Dendritic cell treated with granulocyte-macrophage colony-stimulating factor and Interleukin-4, amounts not matched to agents 40 ng/mL and 50 ng/mL, for 4 days (primary cell): ENCODE measurements at regions not wholly inside any gene's neighbourhood (a gene's known extent, or its start where the extent isn't known, plus 50 kb on each side); places are given as distances from the start of the nearest gene placed in this dataset.
"Not testable (repeated sequence)": the region's sequence is repeated elsewhere in the genome, so short reads cannot be mapped to it uniquely, and the experiment has no call there.

ENCODE experiments used
- H3K27ac Mint-ChIP-seq: one replicate; pipeline ENCODE4 v1.8.0; 2022; ENCODE audit warnings: mild to moderate bottlenecking, mixed read lengths
- H3K27me3 Mint-ChIP-seq: one replicate; pipeline ENCODE4 v1.8.0; 2022; ENCODE audit warnings: mild to moderate bottlenecking, mixed read lengths
- H3K36me3 Mint-ChIP-seq: one replicate; pipeline ENCODE4 v1.8.0; 2022; ENCODE audit warnings: low read depth, mixed read lengths
- H3K4me1 Mint-ChIP-seq: one replicate; pipeline ENCODE4 v1.8.0; 2022; ENCODE audit warnings: low read depth, mixed read lengths
- H3K4me3 Mint-ChIP-seq: one replicate; pipeline ENCODE4 v1.8.0; 2022; ENCODE audit warnings: mild to moderate bottlenecking, moderate library complexity, mixed read lengths
- H3K9me3 Mint-ChIP-seq: one replicate; pipeline ENCODE4 v1.8.0; 2022; ENCODE audit warnings: mixed read lengths
- intact Hi-C: fragments of 100-400 bp; cut with micrococcal nuclease; formaldehyde crosslinking; loops from one replicate; pipeline ENCODE4 v1.15.0; 2022

DNA sequence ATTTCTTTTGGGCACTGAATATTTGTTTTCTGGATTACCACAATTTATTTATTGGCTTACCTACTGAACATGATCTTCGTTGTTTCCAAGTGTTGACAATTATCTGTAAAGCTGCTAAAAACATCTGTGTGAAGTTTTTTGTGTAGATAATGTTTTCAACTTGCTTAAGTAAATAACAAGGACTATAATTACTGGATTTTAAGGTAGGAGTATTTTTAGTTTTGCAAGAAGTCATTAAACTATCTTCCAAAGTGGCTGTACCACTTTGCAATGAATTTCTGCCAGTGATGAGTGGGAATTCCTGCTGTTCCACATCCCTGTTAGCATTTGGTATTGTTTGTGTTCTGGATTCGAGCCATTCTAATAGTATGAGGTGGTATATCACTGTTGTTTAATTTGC is 702.2 kb downstream of the MECOM start:
- H3K9me3 Mint-ChIP-seq = peaks cover 5% of the 10 kb centered on the region
- no peak overlapping the region for H3K27ac Mint-ChIP-seq
- no peaks in the 10 kb centered on the region for H3K27me3 Mint-ChIP-seq
- no peak overlapping the region for H3K4me3 Mint-ChIP-seq
- no peaks in the 10 kb centered on the region for H3K4me1 Mint-ChIP-seq
- no peaks in the 10 kb centered on the region for H3K36me3 Mint-ChIP-seq
- intact Hi-C loops = no loop called here

DNA sequence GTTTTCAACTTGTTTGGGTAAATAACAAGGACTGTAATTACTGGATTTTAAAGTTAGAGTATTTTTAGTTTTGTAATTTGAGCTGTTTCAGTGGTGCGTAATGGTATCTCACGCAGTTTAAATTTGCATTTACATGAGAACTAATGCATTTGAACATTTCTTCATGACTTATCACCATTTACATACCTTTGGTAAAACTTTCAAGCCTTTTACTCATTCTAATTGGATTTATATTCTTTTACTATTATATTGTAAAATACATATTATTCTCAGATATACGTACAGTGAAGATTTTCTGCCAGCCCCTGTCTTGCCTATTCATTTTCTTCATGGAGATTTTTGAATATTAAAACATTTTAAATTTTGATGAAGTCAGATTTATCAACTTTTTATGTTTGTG is 703.8 kb downstream of the MECOM start:
- peaks cover 5% of the 10 kb centered on the region for H3K9me3 Mint-ChIP-seq
- intact Hi-C loops = no loop called here
- no peaks in the 10 kb centered on the region for H3K27me3 Mint-ChIP-seq

DNA sequence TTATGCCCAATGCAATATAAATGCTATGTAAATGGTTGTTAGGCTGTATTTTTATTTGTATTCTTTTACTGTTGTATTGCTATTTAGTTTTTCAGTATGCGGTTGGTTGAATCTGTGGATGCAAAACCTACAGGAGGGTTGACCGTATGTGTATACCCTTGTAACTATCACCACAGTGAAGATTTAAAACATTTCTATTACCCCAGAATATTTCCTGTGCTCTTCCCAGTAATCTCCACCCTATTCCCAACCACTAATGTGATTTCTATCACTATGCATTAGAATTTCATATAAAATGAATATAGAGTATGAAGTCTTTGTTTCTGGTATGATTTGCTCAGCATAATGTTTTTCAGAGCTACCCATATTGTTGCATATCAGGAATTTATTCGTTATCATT is 705.0 kb downstream of the MECOM start:
- intact Hi-C loops = no loop called here
- Mint-ChIP-seq H3K4me1 (no peaks in the 10 kb centered on the region), H3K36me3 (no peaks in the 10 kb centered on the region), H3K27me3 (no peaks in the 10 kb centered on the region), H3K9me3 (peaks cover 5% of the 10 kb centered on the region), H3K4me3 (no peak overlapping the region), H3K27ac (no peak overlapping the region)

More for the DNA sequence above, 703.8 kb downstream of the MECOM start:
- H3K27ac Mint-ChIP-seq = no peak overlapping the region
- no peak overlapping the region for H3K4me3 Mint-ChIP-seq
- no peaks in the 10 kb centered on the region for H3K36me3 Mint-ChIP-seq
- no peaks in the 10 kb centered on the region for H3K4me1 Mint-ChIP-seq

DNA sequence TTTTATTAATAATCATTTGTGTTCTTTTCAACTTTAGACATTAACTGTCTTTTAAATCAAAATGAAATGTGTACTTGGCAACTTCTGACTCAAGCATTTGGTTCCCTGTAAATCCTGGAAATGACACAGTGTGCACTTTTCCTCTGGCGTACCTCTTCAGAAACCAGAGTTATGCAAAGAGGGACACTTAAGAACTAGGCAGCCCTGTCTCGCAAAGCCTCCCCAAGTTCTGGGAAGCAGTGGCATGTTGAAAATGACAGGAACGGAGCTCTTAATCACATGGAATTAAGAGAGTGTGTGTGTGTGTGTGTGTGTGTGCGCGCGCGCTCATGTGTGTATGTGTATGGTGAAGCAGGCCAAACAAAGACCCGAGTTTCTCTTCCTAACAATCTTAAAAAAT is 707.4 kb downstream of the MECOM start:
- intact Hi-C loops = no loop called here
- Mint-ChIP-seq H3K4me3 (no peak overlapping the region), H3K36me3 (no peaks in the 10 kb centered on the region), H3K27me3 (no peaks in the 10 kb centered on the region), H3K4me1 (no peaks in the 10 kb centered on the region), H3K9me3 (no peaks in the 10 kb centered on the region), H3K27ac (no peak overlapping the region)

DNA sequence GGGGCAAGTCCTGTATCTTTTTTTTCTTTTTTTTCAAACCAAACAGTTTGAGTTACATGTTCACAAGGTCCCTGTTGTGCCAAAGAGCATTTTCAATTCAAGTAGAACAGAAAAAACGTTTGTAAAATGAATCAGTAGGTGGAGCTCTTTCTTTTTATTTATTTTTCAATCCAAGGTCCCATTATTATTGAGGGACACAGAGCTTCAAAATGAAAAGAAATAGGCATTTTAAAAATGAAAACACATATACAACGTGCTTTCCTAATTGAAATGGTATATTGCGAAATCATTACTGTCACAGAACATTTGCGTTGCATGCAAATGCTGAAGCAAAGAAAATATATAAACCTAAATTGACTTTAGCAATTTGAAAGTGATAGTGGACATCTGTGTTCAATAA is 711.0 kb downstream of the MECOM start:
- Mint-ChIP-seq H3K9me3 (no peaks in the 10 kb centered on the region), H3K4me1 (no peaks in the 10 kb centered on the region), H3K27ac (no peak overlapping the region), H3K4me3 (no peak overlapping the region), H3K27me3 (no peaks in the 10 kb centered on the region), H3K36me3 (no peaks in the 10 kb centered on the region)
- intact Hi-C loops = no loop called here

DNA sequence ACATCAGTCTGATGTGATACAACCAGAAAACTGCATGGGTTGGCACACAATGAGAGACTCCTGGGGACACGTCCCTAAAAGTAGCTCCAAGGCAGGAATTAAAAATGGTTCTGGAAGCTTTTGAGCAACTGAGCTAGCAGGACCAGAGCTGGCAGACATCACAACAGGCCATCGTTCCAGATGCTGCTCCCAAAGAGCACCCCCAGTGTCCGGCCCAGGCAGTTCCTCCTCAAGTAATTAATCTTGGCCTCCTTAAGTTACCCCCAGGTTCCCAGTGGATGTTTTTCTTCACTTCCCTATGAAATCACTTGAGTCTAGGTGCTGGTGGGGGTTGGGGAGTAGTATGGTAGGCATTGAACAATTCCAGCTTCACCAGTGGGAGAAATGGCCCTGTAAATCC is 711.6 kb downstream of the MECOM start:
- H3K4me3 Mint-ChIP-seq = no peak overlapping the region
- H3K27me3 Mint-ChIP-seq = no peaks in the 10 kb centered on the region
- intact Hi-C loops = no loop called here
- no peak overlapping the region for H3K27ac Mint-ChIP-seq
- no peaks in the 10 kb centered on the region for H3K9me3 Mint-ChIP-seq
- H3K36me3 Mint-ChIP-seq = no peaks in the 10 kb centered on the region
- H3K4me1 Mint-ChIP-seq = no peaks in the 10 kb centered on the region

DNA sequence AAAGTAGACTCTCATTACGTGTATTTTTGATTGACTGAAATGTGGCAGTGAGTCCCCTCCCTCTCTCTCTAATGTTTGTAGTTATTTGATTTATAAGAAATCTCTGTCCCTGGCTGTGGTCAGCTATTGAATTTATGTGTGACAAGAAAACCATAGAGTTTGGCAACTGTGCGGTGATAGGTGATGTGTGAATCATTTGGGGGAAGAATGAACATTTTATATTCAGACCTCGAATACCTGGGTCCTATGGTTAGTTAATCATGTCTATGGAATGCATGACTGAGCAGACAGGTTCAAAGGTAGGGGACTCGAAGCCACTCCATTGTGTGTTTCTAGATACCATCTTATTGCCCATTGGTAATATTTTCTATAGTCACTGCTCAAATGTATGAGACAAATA is 712.1 kb downstream of the MECOM start:
- no peaks in the 10 kb centered on the region for H3K36me3 Mint-ChIP-seq
- H3K4me3 Mint-ChIP-seq = no peak overlapping the region
- H3K27me3 Mint-ChIP-seq = no peaks in the 10 kb centered on the region
- intact Hi-C loops = no loop called here
- no peaks in the 10 kb centered on the region for H3K9me3 Mint-ChIP-seq
- no peaks in the 10 kb centered on the region for H3K4me1 Mint-ChIP-seq
- no peak overlapping the region for H3K27ac Mint-ChIP-seq

DNA sequence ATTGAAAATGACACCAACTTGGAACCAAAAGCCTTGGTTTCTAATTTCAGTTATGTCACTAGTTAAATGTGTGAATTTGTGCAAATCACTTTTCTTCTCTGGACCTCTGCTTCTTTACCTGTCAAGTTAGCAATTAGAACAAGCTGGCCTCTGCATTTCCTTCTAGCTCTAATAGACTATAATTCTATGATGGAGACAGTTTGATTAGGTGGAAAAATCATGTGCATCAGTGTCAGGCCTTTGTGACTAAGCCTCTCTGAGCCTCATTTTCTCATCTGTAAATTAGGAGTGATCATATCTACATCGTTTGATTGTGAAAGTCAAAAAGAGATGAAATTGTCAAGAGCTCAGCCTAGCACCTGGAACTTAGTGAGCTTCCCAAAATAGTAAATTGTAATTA is 712.9 kb downstream of the MECOM start:
- Mint-ChIP-seq H3K4me3 (no peak overlapping the region), H3K9me3 (no peaks in the 10 kb centered on the region), H3K4me1 (no peaks in the 10 kb centered on the region), H3K27me3 (no peaks in the 10 kb centered on the region), H3K27ac (no peak overlapping the region), H3K36me3 (no peaks in the 10 kb centered on the region)
- intact Hi-C loops = no loop called here

DNA sequence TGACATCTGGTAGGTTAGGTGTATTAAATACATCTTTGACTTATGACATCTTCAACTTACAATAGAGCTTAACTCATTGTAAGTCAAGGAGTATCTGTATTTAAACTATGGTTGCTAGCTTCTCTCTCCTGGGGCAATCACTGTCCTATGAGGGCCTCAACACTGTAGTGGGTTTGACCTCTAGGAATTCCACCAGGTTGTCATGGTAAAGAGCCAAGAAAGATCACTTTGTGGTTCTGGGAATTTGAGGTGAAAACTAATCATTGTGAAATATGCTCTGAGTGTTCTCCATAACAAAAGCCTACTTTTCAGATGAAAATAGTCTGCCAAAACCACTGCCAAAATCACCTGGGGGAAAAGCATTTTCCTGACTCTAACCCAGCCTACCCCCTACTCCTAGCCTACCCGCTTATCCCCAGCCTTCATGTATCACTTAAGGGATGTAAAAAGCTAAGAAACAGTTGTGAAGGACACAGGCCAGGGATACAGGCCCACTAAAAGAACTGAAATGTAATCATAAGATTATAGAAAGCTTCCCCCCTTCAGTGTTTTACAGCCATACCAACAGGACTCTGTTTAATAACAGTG is 723.8 kb downstream of the MECOM start:
- H3K27ac Mint-ChIP-seq = no peak overlapping the region
- no peaks in the 10 kb centered on the region for H3K36me3 Mint-ChIP-seq
- intact Hi-C loops = no loop called here
- no peak overlapping the region for H3K4me3 Mint-ChIP-seq
- H3K27me3 Mint-ChIP-seq = no peaks in the 10 kb centered on the region
- no peaks in the 10 kb centered on the region for H3K9me3 Mint-ChIP-seq
- H3K4me1 Mint-ChIP-seq = no peaks in the 10 kb centered on the region

DNA sequence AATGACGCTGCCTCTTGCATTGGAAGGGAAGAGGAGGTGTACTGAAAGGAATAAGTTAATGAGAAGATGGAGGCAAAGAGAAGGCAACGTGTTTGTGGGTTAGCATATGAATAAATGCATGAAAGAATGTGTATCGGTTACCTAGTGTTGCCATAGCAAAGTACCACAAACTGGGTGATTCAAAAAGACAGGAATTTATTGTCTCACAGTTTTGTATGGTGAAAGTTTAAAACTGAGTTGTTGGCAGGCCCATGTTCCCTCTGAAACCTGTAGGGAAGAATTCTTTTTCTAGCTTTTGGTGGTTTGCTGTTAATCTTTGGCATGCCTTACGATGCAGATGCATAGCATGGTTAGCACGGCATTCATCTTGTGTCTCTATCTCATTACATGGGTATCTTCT is 729.9 kb downstream of the MECOM start:
- intact Hi-C loops = no loop called here
- Mint-ChIP-seq H3K27ac (no peak overlapping the region), H3K9me3 (peaks cover 35% of the 10 kb centered on the region), H3K27me3 (no peaks in the 10 kb centered on the region), H3K4me3 (no peak overlapping the region), H3K4me1 (no peaks in the 10 kb centered on the region), H3K36me3 (no peaks in the 10 kb centered on the region)

DNA sequence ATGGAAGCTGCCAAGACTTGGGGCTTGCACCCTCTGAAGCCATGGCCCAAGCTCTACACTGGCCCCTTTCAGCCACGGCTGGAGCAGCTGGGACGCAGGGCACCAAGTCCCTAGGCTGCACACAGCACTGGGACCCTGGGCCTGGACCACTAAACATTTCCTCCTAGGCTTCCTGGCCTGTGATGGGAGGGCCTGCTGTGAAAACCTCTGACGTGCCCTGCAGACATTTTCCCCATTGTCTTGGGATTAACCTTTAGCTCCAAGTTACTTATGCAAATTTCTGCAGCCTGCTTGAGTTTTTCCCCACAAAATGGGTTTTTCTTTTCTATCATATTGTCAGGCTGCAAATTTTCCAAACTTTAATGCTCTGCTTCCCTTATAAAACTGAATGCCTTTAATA is 733.5 kb downstream of the MECOM start:
- peaks cover 35% of the 10 kb centered on the region for H3K9me3 Mint-ChIP-seq
- intact Hi-C loops, H3K36me3 Mint-ChIP-seq, H3K4me1 Mint-ChIP-seq, H3K4me3 Mint-ChIP-seq, H3K27me3 Mint-ChIP-seq, H3K27ac Mint-ChIP-seq: not testable (repeated sequence)

DNA sequence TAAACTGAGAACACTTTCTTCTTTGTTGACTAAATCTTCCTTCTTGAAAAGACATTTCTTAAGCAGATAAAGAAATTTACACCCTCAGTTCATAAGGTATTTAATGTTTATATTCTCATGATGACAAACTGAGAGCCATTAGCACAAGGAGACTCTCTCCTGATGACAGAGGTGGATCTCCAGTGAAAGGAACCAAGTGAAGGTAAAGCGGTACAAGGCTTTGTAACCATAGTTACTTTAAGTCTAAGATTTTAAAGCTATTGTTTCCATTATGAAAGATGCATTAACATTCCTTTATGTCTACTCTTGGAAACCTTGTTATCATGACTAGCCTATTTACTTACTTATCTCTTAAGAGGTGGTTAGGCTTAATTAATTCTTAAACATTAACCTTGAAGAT is 737.1 kb downstream of the MECOM start:
- H3K4me1 Mint-ChIP-seq = no peaks in the 10 kb centered on the region
- peaks cover 11% of the 10 kb centered on the region for H3K9me3 Mint-ChIP-seq
- H3K36me3 Mint-ChIP-seq = no peaks in the 10 kb centered on the region
- no peak overlapping the region for H3K27ac Mint-ChIP-seq
- no peak overlapping the region for H3K4me3 Mint-ChIP-seq
- H3K27me3 Mint-ChIP-seq = no peaks in the 10 kb centered on the region
- intact Hi-C loops = no loop called here

DNA sequence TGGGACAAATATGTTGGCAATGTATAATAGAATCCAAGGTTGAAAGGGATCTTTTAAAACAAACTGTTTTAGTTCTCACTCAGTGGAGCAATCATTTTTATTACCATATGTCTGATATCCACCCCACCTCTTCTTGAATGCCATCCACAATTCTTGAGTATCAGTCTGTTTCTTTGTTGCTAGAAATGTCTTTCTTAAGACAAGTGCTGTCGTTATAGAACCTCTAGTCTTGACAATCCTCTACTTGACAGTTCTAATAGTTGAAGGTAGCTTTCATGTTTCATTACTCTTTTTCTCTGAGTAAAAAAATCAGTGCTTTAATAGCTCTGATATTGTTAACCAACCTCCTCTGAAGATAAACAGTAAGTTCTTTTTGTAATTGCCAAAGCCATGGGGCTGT is 737.9 kb downstream of the MECOM start:
- H3K27ac Mint-ChIP-seq = no peak overlapping the region
- intact Hi-C loops = no loop called here
- H3K36me3 Mint-ChIP-seq = no peaks in the 10 kb centered on the region
- no peak overlapping the region for H3K4me3 Mint-ChIP-seq
- no peaks in the 10 kb centered on the region for H3K4me1 Mint-ChIP-seq
- H3K27me3 Mint-ChIP-seq = no peaks in the 10 kb centered on the region
- peaks cover 2% of the 10 kb centered on the region for H3K9me3 Mint-ChIP-seq

DNA sequence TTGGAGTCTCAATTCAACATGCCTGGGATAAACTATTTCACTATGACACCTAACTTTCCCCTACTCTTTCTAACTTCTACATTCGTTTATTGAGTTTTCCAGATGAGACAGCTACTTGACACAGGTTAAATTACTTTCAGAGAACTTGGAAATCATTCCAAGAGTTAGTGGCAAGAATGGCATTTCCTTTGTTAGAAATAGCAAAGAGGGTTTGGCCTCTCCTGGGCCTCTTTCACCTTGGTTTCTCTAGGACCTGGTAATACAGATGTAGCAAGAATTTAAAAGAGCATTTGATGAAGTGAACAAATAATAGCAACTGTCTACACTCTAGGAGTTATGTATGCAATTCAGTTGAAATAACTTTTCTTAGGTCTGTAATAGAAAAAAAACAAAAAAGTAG is 748.9 kb downstream of the MECOM start:
- Mint-ChIP-seq H3K36me3 (no peaks in the 10 kb centered on the region), H3K4me3 (no peak overlapping the region), H3K27me3 (no peaks in the 10 kb centered on the region), H3K4me1 (no peaks in the 10 kb centered on the region), H3K27ac (no peak overlapping the region), H3K9me3 (no peaks in the 10 kb centered on the region)
- intact Hi-C loops = loop anchor here (10.0 kb wide), 1 partner anchor 340 kb away; no protein-coding TSS in a partner anchor

DNA sequence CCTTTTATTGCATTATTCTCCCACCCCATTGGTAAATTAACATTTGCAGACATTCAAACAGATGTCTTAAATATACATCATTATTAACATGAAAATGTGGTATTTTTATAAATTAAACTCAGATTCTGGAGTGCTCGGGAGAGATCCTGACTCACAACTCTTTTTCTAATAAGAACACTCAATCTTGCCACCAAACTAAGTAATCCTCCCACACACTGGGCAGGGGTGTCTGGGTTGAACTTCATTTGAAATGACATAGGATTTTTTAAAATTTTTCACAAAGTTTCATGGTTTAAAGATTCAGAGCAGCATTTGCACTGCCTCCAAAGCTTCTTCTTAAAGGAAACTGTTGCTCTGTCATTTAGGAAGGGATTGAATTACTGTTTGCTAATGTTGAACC is 754.3 kb downstream of the MECOM start:
- Mint-ChIP-seq H3K36me3 (no peaks in the 10 kb centered on the region), H3K4me3 (no peak overlapping the region), H3K27me3 (no peaks in the 10 kb centered on the region), H3K27ac (no peak overlapping the region), H3K9me3 (no peaks in the 10 kb centered on the region), H3K4me1 (no peaks in the 10 kb centered on the region)
- intact Hi-C loops = no loop called here
